Neural crest cell (in vitro differentiated cells): ENCODE measurements at regions not wholly inside any gene's neighbourhood (a gene's known extent, or its start where the extent isn't known, plus 50 kb on each side); places are given as distances from the start of the nearest gene placed in this dataset.

Experiments
- DNase-seq: peaks from one replicate; pipeline ENCODE4 v3.0.0; 2021; ENCODE audit warnings: low read depth, mixed read lengths, low spot score
- H3K27ac Mint-ChIP-seq: one replicate; pipeline ENCODE4 v1.8.0; 2021; ENCODE audit warnings: mild to moderate bottlenecking, mixed read lengths; ENCODE audit not compliant: unreplicated experiment
- H3K27me3 Mint-ChIP-seq: 2 replicates; pipeline ENCODE4 v1.8.0; 2021; ENCODE audit warnings: low read depth, mild to moderate bottlenecking, mixed read lengths
- H3K36me3 Mint-ChIP-seq: 2 replicates; pipeline ENCODE4 v1.8.0; 2021; ENCODE audit warnings: low read depth, mild to moderate bottlenecking, mixed read lengths
- H3K4me1 Mint-ChIP-seq: 2 replicates; pipeline ENCODE4 v1.8.0; 2021; ENCODE audit warnings: mixed read lengths
- H3K4me3 Mint-ChIP-seq: one replicate; pipeline ENCODE4 v1.8.0; 2021; ENCODE audit warnings: mild to moderate bottlenecking, mixed read lengths
- H3K9me3 Mint-ChIP-seq: 2 replicates; pipeline ENCODE4 v1.8.0; 2021; ENCODE audit warnings: mixed read lengths
- CTCF ChIP-seq: fragments of 200-600 bp; sonication (generic); conservative IDR thresholded peaks from 2 replicates; pipeline ENCODE4 v1.5.0; 2021; ENCODE audit warnings: antibody characterized with exemption, mild to moderate bottlenecking

- H3K4me3 Mint-ChIP-seq, result no peak overlapping the region
- H3K9me3 Mint-ChIP-seq, result peaks cover 14% of the 10 kb centered on the region
- no peak for TF ChIP-seq CTCF
- peaks cover 7% of the 10 kb centered on the region for H3K4me1 Mint-ChIP-seq
- no peaks in the 10 kb centered on the region for H3K36me3 Mint-ChIP-seq
- H3K27ac Mint-ChIP-seq, result no peak overlapping the region
- no peaks in the 10 kb centered on the region for H3K27me3 Mint-ChIP-seq
- DNase-seq, result no peak
Measured at GRCh38 chr5:74422030-74422429, 218.5 kb downstream of the ENC1 start.

GRCh38 chr5:74421377-74421776, 219.2 kb downstream of the ENC1 start:
- Mint-ChIP-seq H3K4me3 (no peak overlapping the region), H3K27me3 (no peaks in the 10 kb centered on the region), H3K36me3 (no peaks in the 10 kb centered on the region), H3K4me1 (peaks cover 4% of the 10 kb centered on the region), H3K9me3 (peaks cover 11% of the 10 kb centered on the region), H3K27ac (no peak overlapping the region)
- no peak for TF ChIP-seq CTCF
- DNase-seq, result no peak

- peaks cover 9% of the 10 kb centered on the region for H3K9me3 Mint-ChIP-seq
- H3K27me3 Mint-ChIP-seq, result no peaks in the 10 kb centered on the region
- H3K4me3 Mint-ChIP-seq, result no peak overlapping the region
- TF ChIP-seq CTCF, result no peak
- no peaks in the 10 kb centered on the region for H3K36me3 Mint-ChIP-seq
- H3K27ac Mint-ChIP-seq, result no peak overlapping the region
- no peak for DNase-seq
- peaks cover 6% of the 10 kb centered on the region for H3K4me1 Mint-ChIP-seq
Measured at GRCh38 chr5:74420947-74421346, 219.6 kb downstream of the ENC1 start.

GRCh38 chr5:74420220-74420619, 220.3 kb downstream of the ENC1 start:
- no peak for DNase-seq
- H3K27me3 Mint-ChIP-seq, result no peaks in the 10 kb centered on the region
- H3K9me3 Mint-ChIP-seq, result peaks cover 7% of the 10 kb centered on the region
- no peaks in the 10 kb centered on the region for H3K36me3 Mint-ChIP-seq
- no peak for TF ChIP-seq CTCF
- peaks cover 12% of the 10 kb centered on the region for H3K4me1 Mint-ChIP-seq
- H3K27ac Mint-ChIP-seq, result no peak overlapping the region
- H3K4me3 Mint-ChIP-seq, result no peak overlapping the region

GRCh38 chr5:74419468-74419867, 221.1 kb downstream of the ENC1 start:
- no peaks in the 10 kb centered on the region for H3K27me3 Mint-ChIP-seq
- DNase-seq, result no peak
- peaks cover 16% of the 10 kb centered on the region for H3K4me1 Mint-ChIP-seq
- no peaks in the 10 kb centered on the region for H3K36me3 Mint-ChIP-seq
- TF ChIP-seq CTCF, result no peak
- peaks cover 6% of the 10 kb centered on the region for H3K9me3 Mint-ChIP-seq
- H3K27ac Mint-ChIP-seq, result no peak overlapping the region
- H3K4me3 Mint-ChIP-seq, result no peak overlapping the region

GRCh38 chr5:74418709-74419108, 221.8 kb downstream of the ENC1 start:
- H3K9me3 Mint-ChIP-seq, result peaks cover 6% of the 10 kb centered on the region
- no peak for TF ChIP-seq CTCF
- H3K4me3 Mint-ChIP-seq, result no peak overlapping the region
- peaks cover 22% of the 10 kb centered on the region for H3K4me1 Mint-ChIP-seq
- no peaks in the 10 kb centered on the region for H3K27me3 Mint-ChIP-seq
- no peak overlapping the region for H3K27ac Mint-ChIP-seq
- no peak for DNase-seq
- no peaks in the 10 kb centered on the region for H3K36me3 Mint-ChIP-seq
